HG03520 (cell line): ENCODE measurements at regions not wholly inside any gene's neighbourhood (a gene's known extent, or its start where the extent isn't known, plus 50 kb on each side); places are given as distances from the start of the nearest gene placed in this dataset.

Experiments
- ATAC-seq: cut with Tn5 transposase; IDR thresholded peaks from one replicate; pipeline ENCODE4 v1.9.1; 2021; ENCODE audit warnings: mild to moderate bottlenecking, moderate library complexity; ENCODE audit not compliant: unreplicated experiment

- no peak for ATAC-seq
Observed at GRCh38 chr2:150417278-150417677, 70.2 kb downstream of the RND3 start.

DNA sequence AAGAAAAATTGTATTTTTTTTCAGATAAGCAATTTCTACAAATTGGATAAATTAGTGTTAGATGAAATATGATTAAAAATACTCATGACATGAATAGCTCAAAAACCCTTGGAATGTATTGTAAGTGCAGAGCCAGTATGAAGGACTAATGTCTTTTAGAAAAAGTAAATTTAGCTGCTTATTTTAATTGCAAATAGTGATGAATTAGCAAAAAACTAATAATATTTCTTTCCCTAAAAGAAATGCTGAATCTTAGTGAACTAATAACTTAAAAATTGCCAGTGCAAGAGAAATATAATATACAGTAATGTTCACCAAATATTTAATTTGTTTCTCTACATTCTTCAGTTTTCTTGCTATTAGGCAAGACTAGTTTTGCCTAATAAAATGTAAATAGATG, 72.4 kb downstream of the RND3 start:
- no peak for ATAC-seq

DNA sequence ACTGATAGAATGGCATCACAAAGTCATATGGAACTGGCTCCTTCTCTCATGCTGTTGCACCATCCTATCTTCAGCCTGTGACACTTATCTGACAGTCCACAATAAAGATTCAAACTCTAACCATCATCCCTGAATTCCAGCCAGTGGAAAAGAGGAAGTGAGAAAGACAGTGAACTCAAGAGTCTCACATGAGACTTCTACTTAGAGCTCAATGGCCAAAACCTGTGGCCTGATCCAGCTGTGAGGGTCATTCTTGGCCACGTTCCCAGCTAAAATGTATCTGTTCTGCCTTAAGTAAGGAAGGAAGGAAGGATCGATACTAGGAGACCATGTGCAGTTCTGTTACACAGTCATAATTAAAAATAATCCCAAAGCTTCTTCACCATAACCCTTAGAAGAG, 73.6 kb downstream of the RND3 start:
- ATAC-seq, result no peak

DNA sequence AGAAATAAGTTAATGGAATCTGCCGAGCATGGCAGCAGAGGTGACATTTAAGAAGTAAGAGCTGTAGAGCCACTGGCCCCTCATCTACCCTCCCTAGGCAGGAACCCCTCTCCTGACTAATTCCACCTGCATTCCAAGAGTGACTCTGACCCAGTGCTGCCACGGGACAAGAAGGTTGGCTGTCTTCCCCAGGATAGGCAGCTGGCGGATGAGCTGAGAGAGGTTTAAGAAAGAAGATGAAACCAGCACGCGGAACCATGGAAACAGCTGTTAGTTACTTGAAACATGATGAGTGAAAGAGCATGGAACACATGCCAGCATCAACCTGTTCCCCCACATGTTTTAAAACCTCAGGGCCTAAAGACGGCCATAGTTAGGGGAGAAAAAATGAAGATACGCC, 74.1 kb downstream of the RND3 start:
- no peak for ATAC-seq

DNA sequence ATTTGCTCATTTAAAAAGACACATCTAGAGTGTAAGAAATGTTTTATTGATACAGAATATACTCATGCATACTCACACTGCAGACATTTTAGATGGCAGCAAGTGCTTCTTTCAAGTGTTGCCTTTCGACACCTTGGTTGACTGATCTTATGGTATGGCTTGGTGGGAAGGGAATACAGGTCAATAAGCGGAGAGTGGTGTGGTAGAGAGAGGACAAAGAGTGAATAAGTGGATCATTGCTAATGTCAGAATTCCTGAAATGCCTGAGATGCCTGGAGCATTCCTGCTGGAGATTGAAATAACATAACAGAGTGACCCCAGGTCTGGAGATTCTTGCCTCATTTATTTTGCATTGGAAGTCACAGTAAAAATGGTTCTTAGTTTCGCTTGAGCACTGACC, 76.7 kb downstream of the RND3 start:
- ATAC-seq, result no peak

DNA sequence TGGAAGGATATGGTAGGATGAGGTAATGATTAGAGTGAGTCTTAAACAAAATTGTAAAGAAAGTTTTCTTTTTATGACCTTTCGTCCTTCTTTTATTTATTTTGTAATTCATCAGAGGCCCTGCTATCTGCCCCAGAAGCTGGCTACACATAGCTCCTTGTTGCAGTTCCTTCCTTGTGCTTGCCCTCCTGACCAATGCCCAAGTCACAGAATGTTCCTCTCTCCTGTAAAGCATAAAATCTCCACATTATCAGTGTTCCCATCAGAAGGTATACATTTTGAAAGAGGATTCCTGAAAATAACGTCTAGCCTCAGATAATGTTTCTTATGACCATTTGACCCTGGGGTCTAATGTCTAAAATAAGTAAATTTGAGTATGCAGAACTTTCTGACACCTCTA, 78.3 kb downstream of the RND3 start:
- ATAC-seq, result no peak

- peak; percentile 18 for ATAC-seq
Observed at GRCh38 chr2:150404147-150404546, 83.3 kb downstream of the RND3 start.

GRCh38 chr2:150403457-150403856, 84.0 kb downstream of the RND3 start:
- peak; percentile 98 for ATAC-seq

DNA sequence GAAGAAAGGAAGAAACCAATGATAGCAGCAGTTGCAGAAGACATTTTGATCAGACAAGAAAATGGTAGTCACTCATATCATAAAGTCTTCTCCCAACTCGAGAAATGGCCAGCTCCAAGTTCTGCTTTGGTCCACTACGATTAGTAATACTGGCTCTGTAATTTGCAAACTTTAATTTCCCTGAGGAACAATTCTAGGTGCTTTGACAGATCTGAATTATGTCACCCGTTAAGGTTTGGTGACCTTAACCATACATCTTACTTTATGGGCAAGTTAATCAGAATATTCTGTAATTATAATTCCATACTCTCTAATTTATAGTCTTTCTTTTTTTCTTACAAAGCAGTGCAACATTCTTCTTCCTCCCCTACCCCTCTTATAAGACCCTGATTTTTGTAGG, 84.5 kb downstream of the RND3 start:
- no peak for ATAC-seq

- no peak for ATAC-seq
Observed at GRCh38 chr2:150400849-150401248, 86.6 kb downstream of the RND3 start.

DNA sequence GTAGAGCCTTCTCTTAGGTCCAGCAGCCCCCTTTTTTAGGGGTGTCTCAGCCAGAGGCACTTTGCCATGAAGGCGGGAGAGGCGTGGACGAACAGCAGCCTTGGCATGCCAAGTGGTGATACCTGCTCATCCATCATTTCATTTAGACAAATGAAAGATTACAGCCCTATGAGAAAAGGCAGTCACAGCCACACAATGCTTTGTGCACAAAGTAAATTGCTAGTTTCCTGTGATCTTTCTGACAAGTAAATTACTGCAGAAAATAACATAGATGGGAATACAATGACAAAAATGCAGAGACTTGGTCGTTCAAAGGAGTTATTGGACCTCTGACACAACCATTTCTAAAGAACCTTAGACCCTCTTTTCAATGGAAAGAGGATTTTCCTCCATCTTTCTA, 94.9 kb downstream of the RND3 start:
- ATAC-seq, result no peak

- ATAC-seq, result peak; percentile 80
Observed at GRCh38 chr2:150391779-150392178, 95.7 kb downstream of the RND3 start.

DNA sequence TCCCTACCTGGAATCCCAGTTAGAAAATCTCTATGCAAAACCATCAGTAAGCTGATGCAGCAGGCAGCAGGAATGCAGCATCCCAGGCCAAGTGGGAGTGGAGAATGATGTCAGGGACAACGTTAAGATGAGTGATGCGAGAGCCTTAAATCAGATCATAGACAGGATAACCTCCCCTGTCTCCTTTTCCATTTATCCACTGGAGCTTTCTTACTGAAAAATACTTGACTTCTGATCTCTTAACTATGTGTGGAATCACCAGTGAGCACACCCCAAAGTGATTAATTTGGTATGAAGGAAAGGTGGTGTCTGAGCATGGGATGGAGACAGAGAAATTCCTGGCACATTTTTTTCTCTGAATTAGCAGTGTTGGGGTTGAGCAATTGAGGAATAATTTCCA, 98.0 kb downstream of the RND3 start:
- no peak for ATAC-seq

DNA sequence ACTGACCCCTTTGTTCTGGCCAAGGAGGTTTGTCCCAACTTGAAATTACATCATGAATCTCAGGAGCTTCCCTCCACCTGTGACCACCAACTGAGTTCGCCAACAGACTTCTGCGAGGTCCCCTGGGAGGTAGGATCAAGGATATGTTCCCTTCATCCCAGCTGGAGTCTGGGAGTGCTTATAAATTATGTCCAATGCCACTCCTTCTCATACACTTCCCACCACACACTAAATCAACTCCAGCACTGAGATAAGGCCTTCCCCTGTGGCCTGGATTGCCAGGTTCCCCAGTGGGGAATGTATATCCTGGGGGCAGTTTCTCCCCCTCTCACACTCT, 99.2 kb downstream of the RND3 start:
- no peak for ATAC-seq

GRCh38 chr2:150387586-150388288, 99.7 kb downstream of the RND3 start:
- no peak for ATAC-seq

- ATAC-seq, result no peak
Observed at GRCh38 chr2:150385211-150385610, 102.3 kb downstream of the RND3 start.

DNA sequence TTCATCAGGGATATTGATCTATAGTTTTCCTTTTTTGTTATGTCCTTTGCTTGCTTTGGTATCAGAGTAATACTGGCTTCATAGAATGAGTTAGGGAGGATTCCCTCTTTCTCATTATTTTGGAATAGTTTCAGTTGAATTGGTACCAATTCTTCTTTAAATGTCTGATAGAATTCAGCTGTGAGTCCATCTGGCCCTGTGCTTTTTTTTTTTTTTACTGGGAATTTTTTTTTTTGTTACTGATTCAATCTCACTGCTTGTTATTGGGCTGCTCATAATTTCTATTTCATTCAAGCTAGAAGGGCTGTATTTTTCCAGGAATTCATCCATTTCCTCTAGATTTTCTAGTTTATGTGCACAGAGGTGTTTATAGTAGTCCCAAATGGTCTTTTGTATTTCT, 103.9 kb downstream of the RND3 start:
- ATAC-seq, result no peak

- ATAC-seq, result no peak
Observed at GRCh38 chr2:150379166-150379565, 108.3 kb downstream of the RND3 start.

- ATAC-seq, result no peak
Observed at GRCh38 chr2:150378686-150379085, 108.8 kb downstream of the RND3 start.

GRCh38 chr2:150376553-150377335, 110.7 kb downstream of the RND3 start:
- no peak for ATAC-seq

DNA sequence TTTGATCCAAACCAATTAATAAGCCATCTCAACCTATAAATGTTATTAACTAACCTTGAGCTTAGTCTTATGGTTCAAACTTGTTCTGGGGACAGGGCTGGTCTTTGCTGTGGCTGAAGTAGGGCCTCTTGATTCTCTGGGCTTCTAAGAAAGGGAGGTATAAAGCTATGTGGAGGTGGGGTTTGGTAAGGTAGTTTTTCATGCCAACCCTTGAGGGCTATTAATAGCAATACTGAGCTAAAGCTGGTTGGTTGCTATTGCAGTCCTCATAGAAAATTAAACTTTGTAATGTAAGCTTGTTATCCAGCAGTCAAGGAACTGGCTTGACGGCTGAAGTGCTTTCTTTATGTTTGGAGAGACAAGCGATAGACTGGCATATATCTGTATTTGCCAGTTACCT, 112.1 kb downstream of the RND3 start:
- no peak for ATAC-seq

GRCh38 chr2:150374492-150374891, 113.0 kb downstream of the RND3 start:
- ATAC-seq, result no peak

GRCh38 chr2:150373374-150373773, 114.1 kb downstream of the RND3 start:
- ATAC-seq, result no peak
